ENCODE measurements at regions not wholly inside any gene's neighbourhood (a gene's known extent, or its start where the extent isn't known, plus 50 kb on each side); places are given as distances from the start of the nearest gene placed in this dataset.

GRCh38 chr2:156192468-156192867, 140.1 kb downstream of the NR4A2 start:
- no peak for TF ChIP-seq CTCF (IDR thresholded peaks at IDR 0.05 in 4 of 5, conservative IDR thresholded peaks at IDR 0.05 in 1 of 5)
- no peak for TF ChIP-seq POLR2A (IDR thresholded peaks at IDR 0.05)
